IMR-90 (cell line): ENCODE measurements at regions not wholly inside any gene's neighbourhood (a gene's known extent, or its start where the extent isn't known, plus 50 kb on each side); places are given as distances from the start of the nearest gene placed in this dataset.

ENCODE experiments used
- CEBPB ChIP-seq: IDR thresholded peaks from 2 replicates; pipeline ENCODE4 v1.6.1; 2012; ENCODE audit warnings: low read depth, low read length, improper control_type of control experiment
- MAZ ChIP-seq: IDR thresholded peaks from 2 replicates; pipeline ENCODE4 v1.6.1; 2012; ENCODE audit warnings: low read depth, mild to moderate bottlenecking, low read length, improper control_type of control experiment, moderate library complexity, borderline replicate concordance
- MXI1 ChIP-seq: IDR thresholded peaks from 2 replicates; pipeline ENCODE4 v1.6.1; 2012; ENCODE audit warnings: low read depth, mild to moderate bottlenecking, low read length, moderate library complexity, borderline replicate concordance
- POLR2A ChIP-seq: IDR thresholded peaks from 2 replicates; pipeline ENCODE4 v1.6.1; 2012; ENCODE audit warnings: mild to moderate bottlenecking, low read depth, low read length
- RAD21 ChIP-seq: IDR thresholded peaks from 2 replicates; pipeline ENCODE4 v1.6.1; 2012; ENCODE audit warnings: low read length, improper control_type of control experiment
- RCOR1 ChIP-seq: IDR thresholded peaks from 2 replicates; pipeline ENCODE4 v1.6.1; 2012; ENCODE audit warnings: mild to moderate bottlenecking, low read length, improper control_type of control experiment; ENCODE audit not compliant: insufficient replicate concordance
- RFX5 ChIP-seq: IDR thresholded peaks from 2 replicates; pipeline ENCODE4 v1.8.0; 2012; ENCODE audit warnings: low read depth, mild to moderate bottlenecking, low read length, moderate library complexity
- TF ChIP-seq, protein P1 (sequence below): conservative IDR thresholded peaks from 2 replicates; pipeline ENCODE4 v1.5.1; 2012; ENCODE audit warnings: mild to moderate bottlenecking, low read depth, low read length, improper control_type of control experiment

DNA sequence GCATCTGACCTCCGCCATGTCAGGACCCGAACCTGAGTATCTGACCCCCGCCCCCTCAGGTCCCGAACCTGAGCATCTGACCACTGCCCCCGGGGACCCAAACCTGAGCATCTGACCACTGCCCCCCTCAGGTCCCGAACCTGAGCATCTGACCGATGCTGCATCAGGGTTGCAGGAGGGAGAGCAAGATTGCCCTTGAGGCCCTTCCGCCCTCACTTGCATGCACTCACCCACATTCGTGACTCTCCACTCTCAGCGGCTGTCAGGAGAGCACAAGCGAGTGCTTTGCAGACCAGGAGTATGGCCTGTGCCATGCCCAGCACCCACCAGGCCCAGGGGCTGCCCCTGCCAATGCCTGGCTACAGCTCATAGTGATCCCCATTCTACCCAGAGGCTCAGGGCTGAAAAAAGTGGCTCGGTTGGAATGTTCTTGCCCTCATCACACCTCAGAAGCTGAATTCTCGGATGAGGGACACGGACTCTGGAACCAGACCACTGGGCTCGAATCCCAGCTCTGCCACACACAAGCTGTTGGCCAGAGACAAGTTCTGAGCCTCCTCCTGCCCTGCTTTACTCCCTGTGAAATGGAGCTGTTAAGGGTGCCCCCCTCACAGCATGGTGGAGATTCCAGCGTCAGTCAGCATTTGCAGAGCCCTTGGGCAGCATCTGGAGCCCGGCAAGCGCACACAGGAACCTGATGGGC, 82.1 kb downstream of the DLL1 start:
- TF ChIP-seq, protein P1, sequence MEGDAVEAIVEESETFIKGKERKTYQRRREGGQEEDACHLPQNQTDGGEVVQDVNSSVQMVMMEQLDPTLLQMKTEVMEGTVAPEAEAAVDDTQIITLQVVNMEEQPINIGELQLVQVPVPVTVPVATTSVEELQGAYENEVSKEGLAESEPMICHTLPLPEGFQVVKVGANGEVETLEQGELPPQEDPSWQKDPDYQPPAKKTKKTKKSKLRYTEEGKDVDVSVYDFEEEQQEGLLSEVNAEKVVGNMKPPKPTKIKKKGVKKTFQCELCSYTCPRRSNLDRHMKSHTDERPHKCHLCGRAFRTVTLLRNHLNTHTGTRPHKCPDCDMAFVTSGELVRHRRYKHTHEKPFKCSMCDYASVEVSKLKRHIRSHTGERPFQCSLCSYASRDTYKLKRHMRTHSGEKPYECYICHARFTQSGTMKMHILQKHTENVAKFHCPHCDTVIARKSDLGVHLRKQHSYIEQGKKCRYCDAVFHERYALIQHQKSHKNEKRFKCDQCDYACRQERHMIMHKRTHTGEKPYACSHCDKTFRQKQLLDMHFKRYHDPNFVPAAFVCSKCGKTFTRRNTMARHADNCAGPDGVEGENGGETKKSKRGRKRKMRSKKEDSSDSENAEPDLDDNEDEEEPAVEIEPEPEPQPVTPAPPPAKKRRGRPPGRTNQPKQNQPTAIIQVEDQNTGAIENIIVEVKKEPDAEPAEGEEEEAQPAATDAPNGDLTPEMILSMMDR = no peak
- TF ChIP-seq POLR2A (no peak), RFX5 (no peak), MAZ (no peak), MXI1 (no peak), RAD21 (no peak), RCOR1 (no peak), CEBPB (no peak)
